Breast epithelium (tissue), 4 donors: ENCODE measurements at regions not wholly inside any gene's neighbourhood (a gene's known extent, or its start where the extent isn't known, plus 50 kb on each side); places are given as distances from the start of the nearest gene placed in this dataset.
"Not testable (repeated sequence)": the region's sequence is repeated elsewhere in the genome, so short reads cannot be mapped to it uniquely, and the experiment has no call there.

Source experiments
- DNase-seq, 2 donors: peaks; one replicate each; pipeline ENCODE4 v3.0.0-alpha.2; 2019; ENCODE audit warnings: low spot score in 2 of 2
- H3K27ac ChIP-seq, 2 donors: fragments of 200-600 bp; sonication (generic) in 1 of 2; one replicate each; pipeline ENCODE4 v1.5.1; 2016 to 2019; ENCODE audit warnings: mild to moderate bottlenecking in 1 of 2
- H3K27me3 ChIP-seq, 2 donors: fragments of 200-600 bp; sonication (generic) in 1 of 2; one replicate each; pipeline versions ENCODE4 v1.5.1 to v1.6.0; 2017 to 2019; ENCODE audit warnings: control low read depth in 1 of 2, mild to moderate bottlenecking in 1 of 2
- H3K36me3 ChIP-seq: fragments of 200-600 bp; one replicate; pipeline ENCODE4 v1.5.1; 2019
- H3K4me1 ChIP-seq, 2 donors: fragments of 200-600 bp; sonication (generic); one replicate each; pipeline ENCODE4 v1.5.1; 2016 to 2019; ENCODE audit warnings: control low read depth in 1 of 2
- H3K4me3 ChIP-seq, 3 donors: fragments of 200-600 bp; sonication (generic); 1 replicate in 2 of 3; 2 replicates in 1 of 3; pipeline ENCODE4 v1.5.1; 2016 to 2019; ENCODE audit warnings: mild to moderate bottlenecking in 3 of 3, moderate library complexity in 2 of 3
- H3K9me3 ChIP-seq, 2 donors: fragments of 200-600 bp; sonication (generic) in 1 of 2; one replicate each; pipeline ENCODE4 v1.5.1; 2016 to 2019; ENCODE audit warnings: control low read depth in 1 of 2
- POLR2A ChIP-seq: fragments of 450-650 bp; IDR thresholded peaks from one replicate; pipeline ENCODE4 v1.6.1; 2016; ENCODE audit warnings: antibody characterized with exemption, mild to moderate bottlenecking, moderate library complexity
- POLR2AphosphoS5 ChIP-seq, 3 donors: sonication (generic); formaldehyde crosslinking; IDR thresholded peaks; one replicate each; pipeline ENCODE4 v1.6.1; 2017; ENCODE audit warnings: antibody characterized with exemption in 3 of 3
- intact Hi-C: fragments of 100-400 bp; cut with DNase I; formaldehyde crosslinking; loops from one replicate; pipeline ENCODE4 v1.15.1; 2023; ENCODE audit warnings: low total_unique reads
- TF ChIP-seq, protein P1 (sequence below), 3 donors: fragments of 450-650 bp; IDR thresholded peaks; one replicate each; pipeline ENCODE4 v1.5.1; 2016 to 2017; ENCODE audit warnings: antibody characterized with exemption in 3 of 3, mild to moderate bottlenecking in 3 of 3, moderate library complexity in 3 of 3

DNA sequence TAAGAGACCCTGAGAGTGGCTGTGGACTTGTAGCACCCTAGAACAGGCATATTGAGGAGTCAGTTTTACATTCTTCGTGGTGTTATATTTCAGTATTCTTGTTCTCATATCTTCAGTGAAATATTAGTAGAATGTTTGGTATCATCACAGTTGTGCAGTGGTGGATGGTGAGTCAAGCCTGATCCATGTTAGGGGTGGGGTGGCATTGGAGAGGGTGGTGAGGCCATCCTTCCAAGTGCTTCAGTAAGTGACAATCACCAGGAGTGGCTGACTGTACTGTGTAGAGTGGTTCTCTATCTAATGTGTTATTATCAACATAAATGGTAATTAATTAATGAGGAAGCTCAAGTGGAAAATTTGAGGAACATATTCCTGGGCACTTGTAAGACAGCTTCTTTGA, 197.7 kb upstream of the SLC16A7 start:
- no peaks in the 10 kb centered on the region for H3K27me3 ChIP-seq
- H3K9me3 ChIP-seq = peaks cover 0 to 4% of the 10 kb centered on the region in 2 donors
- no peak overlapping the region for H3K4me3 ChIP-seq
- no peak for DNase-seq
- H3K4me1 ChIP-seq = no peaks in the 10 kb centered on the region
- H3K27ac ChIP-seq = no peak overlapping the region
- H3K36me3 ChIP-seq = no peaks in the 10 kb centered on the region
- intact Hi-C loops = no loop called here
- no peak for TF ChIP-seq POLR2AphosphoS5 (IDR thresholded peaks at IDR 0.05)
- TF ChIP-seq POLR2A = no peak
- TF ChIP-seq, protein P1, sequence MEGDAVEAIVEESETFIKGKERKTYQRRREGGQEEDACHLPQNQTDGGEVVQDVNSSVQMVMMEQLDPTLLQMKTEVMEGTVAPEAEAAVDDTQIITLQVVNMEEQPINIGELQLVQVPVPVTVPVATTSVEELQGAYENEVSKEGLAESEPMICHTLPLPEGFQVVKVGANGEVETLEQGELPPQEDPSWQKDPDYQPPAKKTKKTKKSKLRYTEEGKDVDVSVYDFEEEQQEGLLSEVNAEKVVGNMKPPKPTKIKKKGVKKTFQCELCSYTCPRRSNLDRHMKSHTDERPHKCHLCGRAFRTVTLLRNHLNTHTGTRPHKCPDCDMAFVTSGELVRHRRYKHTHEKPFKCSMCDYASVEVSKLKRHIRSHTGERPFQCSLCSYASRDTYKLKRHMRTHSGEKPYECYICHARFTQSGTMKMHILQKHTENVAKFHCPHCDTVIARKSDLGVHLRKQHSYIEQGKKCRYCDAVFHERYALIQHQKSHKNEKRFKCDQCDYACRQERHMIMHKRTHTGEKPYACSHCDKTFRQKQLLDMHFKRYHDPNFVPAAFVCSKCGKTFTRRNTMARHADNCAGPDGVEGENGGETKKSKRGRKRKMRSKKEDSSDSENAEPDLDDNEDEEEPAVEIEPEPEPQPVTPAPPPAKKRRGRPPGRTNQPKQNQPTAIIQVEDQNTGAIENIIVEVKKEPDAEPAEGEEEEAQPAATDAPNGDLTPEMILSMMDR (IDR thresholded peaks at IDR 0.05) = no peak

DNA sequence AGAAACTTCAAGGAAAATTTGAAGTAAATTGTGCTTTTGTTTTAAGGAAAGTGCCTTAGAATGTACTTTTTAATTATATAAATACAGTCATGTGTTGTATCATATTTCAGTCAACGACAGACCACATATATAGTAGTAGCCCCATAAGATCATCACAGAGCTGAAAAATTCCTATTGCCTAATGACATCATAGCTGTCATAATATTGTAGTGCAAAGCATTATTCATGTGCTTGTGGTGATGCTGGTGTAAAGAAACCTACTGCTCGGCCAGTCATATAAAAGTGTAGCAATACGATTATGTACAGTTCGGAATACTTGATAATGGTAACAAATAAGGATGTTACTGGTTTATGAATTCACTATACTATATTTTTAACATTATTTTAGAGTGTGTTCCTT, 198.9 kb upstream of the SLC16A7 start:
- Histone ChIP-seq H3K27ac (no peak overlapping the region), H3K4me1 (no peaks in the 10 kb centered on the region), H3K4me3 (no peak overlapping the region), H3K27me3 (no peaks in the 10 kb centered on the region), H3K9me3 (peaks cover 0 to 4% of the 10 kb centered on the region in 2 donors), H3K36me3 (no peaks in the 10 kb centered on the region)
- TF ChIP-seq, protein P1 (IDR thresholded peaks at IDR 0.05) = no peak
- TF ChIP-seq POLR2AphosphoS5 (IDR thresholded peaks at IDR 0.05) (no peak), POLR2A (no peak)
- intact Hi-C loops = no loop called here
- DNase-seq = no peak

DNA sequence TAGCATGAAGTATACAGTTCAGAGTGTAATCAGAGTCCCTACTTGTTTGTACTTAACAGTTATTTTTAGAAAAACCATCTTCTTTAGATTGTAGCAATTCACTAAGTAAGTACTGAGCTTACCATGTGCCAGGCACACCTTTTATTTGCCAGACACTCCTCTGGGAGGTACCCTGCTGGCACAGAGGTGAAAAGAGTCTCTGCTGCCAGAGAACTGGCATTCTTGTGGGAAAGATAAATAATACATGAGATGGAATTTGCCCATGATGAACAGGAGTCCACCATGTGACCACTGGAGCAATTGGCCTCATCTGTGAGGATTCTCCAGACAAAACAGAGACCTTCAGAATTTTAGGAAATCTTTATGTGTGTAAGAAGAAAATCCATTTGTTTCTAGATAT, 199.3 kb upstream of the SLC16A7 start:
- no peak overlapping the region for H3K4me3 ChIP-seq
- no peaks in the 10 kb centered on the region for H3K27me3 ChIP-seq
- no peaks in the 10 kb centered on the region for H3K36me3 ChIP-seq
- intact Hi-C loops = no loop called here
- no peaks in the 10 kb centered on the region for H3K4me1 ChIP-seq
- peaks cover 0 to 4% of the 10 kb centered on the region in 2 donors for H3K9me3 ChIP-seq
- TF ChIP-seq POLR2A = no peak
- TF ChIP-seq, protein P1 (IDR thresholded peaks at IDR 0.05) = no peak
- no peak for TF ChIP-seq POLR2AphosphoS5 (IDR thresholded peaks at IDR 0.05)
- DNase-seq = no peak
- H3K27ac ChIP-seq = no peak overlapping the region

DNA sequence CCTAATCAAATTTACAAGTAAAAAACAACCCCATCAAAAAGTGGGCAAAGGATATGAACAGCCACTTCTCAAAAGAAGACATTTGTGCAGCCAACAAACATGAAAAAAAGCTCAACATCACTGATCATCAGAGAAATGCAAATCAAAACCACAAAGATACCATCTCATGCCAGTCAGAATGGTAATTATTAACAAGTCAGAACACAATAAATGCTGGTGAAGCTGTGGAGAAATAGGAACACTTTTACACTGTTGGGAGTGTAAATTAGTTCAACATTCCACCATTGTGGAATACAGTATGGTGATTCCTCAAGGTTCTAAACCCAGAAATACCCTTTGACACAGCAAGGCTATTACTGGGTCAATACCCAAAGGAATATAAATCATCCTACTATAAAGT, 200.5 kb upstream of the SLC16A7 start:
- H3K27ac ChIP-seq, intact Hi-C loops, H3K36me3 ChIP-seq, H3K27me3 ChIP-seq, H3K4me3 ChIP-seq, H3K9me3 ChIP-seq, DNase-seq, H3K4me1 ChIP-seq: not testable (repeated sequence)

DNA sequence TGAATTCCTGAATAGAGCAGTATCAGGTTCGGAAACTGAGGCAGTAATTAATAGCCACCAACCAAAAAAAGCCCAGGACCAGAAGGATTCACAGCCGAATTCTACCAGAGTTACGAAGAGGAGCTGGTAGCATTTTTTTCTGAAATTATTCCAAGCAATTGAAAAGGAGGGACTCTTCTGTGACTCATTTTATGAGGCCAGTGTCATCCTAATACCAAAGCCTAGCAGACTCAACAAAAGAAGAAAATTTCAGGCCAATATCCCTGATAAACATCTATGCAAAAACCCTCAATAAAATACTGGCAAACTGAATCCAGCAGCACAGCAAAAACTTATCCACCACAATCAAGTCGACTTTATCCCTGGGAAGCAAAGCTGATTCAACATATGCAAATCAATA, 202.3 kb upstream of the SLC16A7 start:
- Histone ChIP-seq H3K27me3 (no peaks in the 10 kb centered on the region), H3K9me3 (peaks cover 0 to 4% of the 10 kb centered on the region in 2 donors)
- intact Hi-C loops = no loop called here

More for the DNA sequence above, 202.3 kb upstream of the SLC16A7 start:
- H3K4me3 ChIP-seq = no peak overlapping the region
- H3K27ac ChIP-seq = no peak overlapping the region
- DNase-seq = no peak
- no peak for TF ChIP-seq POLR2A
- TF ChIP-seq, protein P1 (IDR thresholded peaks at IDR 0.05) = no peak
- TF ChIP-seq POLR2AphosphoS5 (IDR thresholded peaks at IDR 0.05) = no peak
- H3K36me3 ChIP-seq = no peaks in the 10 kb centered on the region
- H3K4me1 ChIP-seq = no peaks in the 10 kb centered on the region
